ENCODE measurements at regions not wholly inside any gene's neighbourhood (a gene's known extent, or its start where the extent isn't known, plus 50 kb on each side); places are given as distances from the start of the nearest gene placed in this dataset.

- no peak for TF ChIP-seq POLR2AphosphoS5 (IDR thresholded peaks at IDR 0.05; ENCODE audit: low read depth, low read length)
- no peak for TF ChIP-seq POLR2A (IDR thresholded peaks at IDR 0.05; ENCODE audit: low read depth, low read length)
- no peak for TF ChIP-seq TAF1 (IDR thresholded peaks at IDR 0.05; ENCODE audit: low read depth, low read length)
These were observed 113.8 kb upstream of the KCNK1 start for GRCh38 chr1:233500106-233500505.
